ENCODE measurements at regions not wholly inside any gene's neighbourhood (a gene's known extent, or its start where the extent isn't known, plus 50 kb on each side); places are given as distances from the start of the nearest gene placed in this dataset.

DNA sequence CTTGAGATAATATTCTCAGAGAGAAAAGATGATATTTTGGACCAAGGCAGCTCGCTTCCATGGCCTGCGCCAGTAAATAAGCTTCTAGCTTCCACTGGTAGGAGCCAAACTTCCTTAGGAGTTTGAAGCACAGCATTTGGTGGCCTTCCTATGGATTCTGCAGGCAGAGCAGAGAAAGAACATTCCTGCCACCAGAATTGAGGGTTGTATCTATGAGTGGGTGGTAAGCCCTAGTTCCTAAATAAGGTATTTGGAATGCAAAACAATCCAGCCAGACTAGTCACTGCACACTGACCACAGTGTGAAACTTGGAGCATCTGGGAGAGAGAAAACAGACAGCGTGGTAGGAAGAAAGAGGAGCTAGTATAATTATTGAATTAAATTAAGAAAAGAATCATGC is 54.1 kb upstream of the BCAR3 start:
- no peak for DNase-seq
- TF ChIP-seq POLR2AphosphoS5 (IDR thresholded peaks at IDR 0.05): no peak
- no peak for TF ChIP-seq EP300 (IDR thresholded peaks at IDR 0.05)
- no peak for TF ChIP-seq POLR2A (IDR thresholded peaks at IDR 0.05)
- TF ChIP-seq, protein P1, sequence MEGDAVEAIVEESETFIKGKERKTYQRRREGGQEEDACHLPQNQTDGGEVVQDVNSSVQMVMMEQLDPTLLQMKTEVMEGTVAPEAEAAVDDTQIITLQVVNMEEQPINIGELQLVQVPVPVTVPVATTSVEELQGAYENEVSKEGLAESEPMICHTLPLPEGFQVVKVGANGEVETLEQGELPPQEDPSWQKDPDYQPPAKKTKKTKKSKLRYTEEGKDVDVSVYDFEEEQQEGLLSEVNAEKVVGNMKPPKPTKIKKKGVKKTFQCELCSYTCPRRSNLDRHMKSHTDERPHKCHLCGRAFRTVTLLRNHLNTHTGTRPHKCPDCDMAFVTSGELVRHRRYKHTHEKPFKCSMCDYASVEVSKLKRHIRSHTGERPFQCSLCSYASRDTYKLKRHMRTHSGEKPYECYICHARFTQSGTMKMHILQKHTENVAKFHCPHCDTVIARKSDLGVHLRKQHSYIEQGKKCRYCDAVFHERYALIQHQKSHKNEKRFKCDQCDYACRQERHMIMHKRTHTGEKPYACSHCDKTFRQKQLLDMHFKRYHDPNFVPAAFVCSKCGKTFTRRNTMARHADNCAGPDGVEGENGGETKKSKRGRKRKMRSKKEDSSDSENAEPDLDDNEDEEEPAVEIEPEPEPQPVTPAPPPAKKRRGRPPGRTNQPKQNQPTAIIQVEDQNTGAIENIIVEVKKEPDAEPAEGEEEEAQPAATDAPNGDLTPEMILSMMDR (IDR thresholded peaks at IDR 0.05): no peak
- intact Hi-C loops (cut with DNase I; ENCODE audit: low total_unique reads): no loop called here
- no peak overlapping the region for H3K27ac ChIP-seq
- WGBS, 5 donors: 88 to 98% (median 95%) methylated on average over 3 of the region's 3 CpGs
- no peak overlapping the region for H3K4me3 ChIP-seq
- no peaks in the 10 kb centered on the region for H3K27me3 ChIP-seq
- peaks cover 0 to 5% (median under 1%) of the 10 kb centered on the region in 4 donors for H3K4me1 ChIP-seq
- H3K9me3 ChIP-seq: no peaks in the 10 kb centered on the region
- no peaks in the 10 kb centered on the region for H3K36me3 ChIP-seq

DNA sequence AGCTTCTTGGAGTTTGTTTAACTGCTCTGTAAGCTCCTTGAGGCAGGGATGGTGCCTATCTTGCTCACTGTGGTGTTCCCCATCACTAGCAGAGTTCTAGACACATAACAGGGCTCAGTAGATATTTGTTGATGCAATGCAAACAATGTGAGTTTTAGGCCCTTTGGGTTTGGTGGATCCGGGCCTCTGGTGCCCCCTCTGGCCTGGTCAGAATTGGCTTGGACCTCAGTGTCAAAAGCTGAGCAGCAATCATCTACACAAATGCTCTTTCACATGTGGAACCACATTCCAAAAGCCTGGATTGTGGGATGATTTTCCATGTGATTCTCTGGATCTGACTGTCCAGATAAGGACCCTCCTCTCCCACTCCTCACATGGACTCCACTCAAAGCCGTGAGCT is 53.4 kb upstream of the BCAR3 start:
- Histone ChIP-seq H3K4me1 (no peaks in the 10 kb centered on the region), H3K27ac (no peak overlapping the region), H3K9me3 (no peaks in the 10 kb centered on the region), H3K4me3 (no peak overlapping the region), H3K27me3 (no peaks in the 10 kb centered on the region), H3K36me3 (no peaks in the 10 kb centered on the region)
- 65 to 88% (median 81%) methylated on average over 2 of the region's 2 CpGs for WGBS, 5 donors
- intact Hi-C loops (cut with DNase I; ENCODE audit: low total_unique reads): no loop called here
- TF ChIP-seq POLR2AphosphoS5 (IDR thresholded peaks at IDR 0.05) (no peak), POLR2A (IDR thresholded peaks at IDR 0.05) (no peak), EP300 (IDR thresholded peaks at IDR 0.05) (no peak)
- TF ChIP-seq, protein P1 (IDR thresholded peaks at IDR 0.05): no peak
- no peak for DNase-seq

DNA sequence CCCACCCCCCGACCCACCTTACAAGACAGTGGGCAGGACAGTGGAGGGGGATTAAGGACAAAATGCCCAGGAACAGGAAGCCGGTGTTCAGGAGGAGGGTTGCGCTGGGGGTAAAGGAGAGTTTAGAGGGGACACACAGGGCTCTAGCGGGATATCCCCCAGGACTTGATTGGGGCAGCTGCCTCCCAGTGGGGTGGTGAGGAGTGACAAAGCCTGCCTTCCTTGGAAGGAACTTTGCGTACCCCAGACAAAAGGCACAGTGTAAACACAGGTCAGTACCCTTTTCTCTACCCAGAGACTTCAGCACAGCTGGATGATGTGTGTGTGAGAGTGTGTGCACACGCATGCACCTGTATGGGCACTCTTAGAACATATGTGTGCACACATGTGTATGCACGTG is 51.7 kb upstream of the BCAR3 start:
- H3K4me3 ChIP-seq: no peak overlapping the region
- H3K36me3 ChIP-seq: no peaks in the 10 kb centered on the region
- TF ChIP-seq POLR2AphosphoS5 (IDR thresholded peaks at IDR 0.05) (no peak), POLR2A (IDR thresholded peaks at IDR 0.05) (no peak), EP300 (IDR thresholded peaks at IDR 0.05) (no peak)
- TF ChIP-seq, protein P1 (IDR thresholded peaks at IDR 0.05): no peak
- H3K9me3 ChIP-seq: no peaks in the 10 kb centered on the region
- WGBS, 5 donors: 89 to 91% (median 90%) methylated on average over 7 of the region's 7 CpGs
- no peaks in the 10 kb centered on the region for H3K27me3 ChIP-seq
- no peak for DNase-seq
- H3K27ac ChIP-seq: no peak overlapping the region
- H3K4me1 ChIP-seq: peaks cover 0 to 5% (median 0%) of the 10 kb centered on the region in 4 donors
- intact Hi-C loops (cut with DNase I; ENCODE audit: low total_unique reads): no loop called here

DNA sequence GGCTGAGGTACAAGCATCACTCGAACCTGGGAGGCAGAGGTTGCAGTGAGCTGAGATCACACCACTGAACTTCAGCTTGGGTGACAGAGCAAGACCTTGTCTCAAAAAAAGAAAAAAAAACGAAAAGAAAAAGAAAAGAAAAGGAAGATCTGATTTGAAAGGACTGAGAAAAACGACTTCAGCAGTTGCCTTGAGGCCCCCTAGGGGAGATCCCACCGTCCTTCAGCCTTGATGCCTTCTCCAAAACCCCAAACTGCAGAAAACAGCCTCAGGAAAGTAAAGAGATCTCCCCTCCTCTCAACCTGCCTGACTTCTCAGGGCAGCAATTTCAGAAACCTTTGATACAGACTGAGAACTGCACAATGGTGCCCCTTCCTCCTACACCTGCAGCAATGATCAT is 50.9 kb upstream of the BCAR3 start:
- Histone ChIP-seq H3K36me3 (no peaks in the 10 kb centered on the region), H3K4me1 (peaks cover 0 to 5% (median 0%) of the 10 kb centered on the region in 4 donors), H3K27me3 (no peaks in the 10 kb centered on the region), H3K4me3 (no peak overlapping the region), H3K27ac (no peak overlapping the region), H3K9me3 (no peaks in the 10 kb centered on the region)
- intact Hi-C loops (cut with DNase I; ENCODE audit: low total_unique reads): no loop called here
- WGBS, 5 donors: 63 to 71% (median 68%) methylated on average over 4 of the region's 4 CpGs
- TF ChIP-seq EP300 (IDR thresholded peaks at IDR 0.05): no peak
- TF ChIP-seq, protein P1 (IDR thresholded peaks at IDR 0.05): no peak
- no peak for TF ChIP-seq POLR2AphosphoS5 (IDR thresholded peaks at IDR 0.05)
- no peak for TF ChIP-seq POLR2A (IDR thresholded peaks at IDR 0.05)
- no peak for DNase-seq
